OCI-LY3 (cell line): ENCODE measurements at regions not wholly inside any gene's neighbourhood (a gene's known extent, or its start where the extent isn't known, plus 50 kb on each side); places are given as distances from the start of the nearest gene placed in this dataset.

Source experiments
- H2AFZ ChIP-seq: fragments of 200-600, 300-600 bp; shearing (Covaris generic); 2 replicates; pipeline ENCODE4 v1.6.0; 2014; ENCODE audit warnings: antibody characterized with exemption, low read depth, low read length
- H3K27ac ChIP-seq: fragments of 200-600, 300-600 bp; sonication (generic); 2 replicates; pipeline ENCODE4 v1.5.1; 2014; ENCODE audit warnings: mild to moderate bottlenecking, low read length, moderate library complexity, mixed read lengths
- H3K27me3 ChIP-seq: fragments of 200-600, 300-600 bp; sonication (generic); 2 replicates; pipeline ENCODE4 v1.6.1; 2014; ENCODE audit warnings: low read depth, low read length, mixed read lengths
- H3K36me3 ChIP-seq: fragments of 200-600, 300-600 bp; sonication (generic); replicated peaks from 2 replicates; pipeline ENCODE3; 2014; ENCODE audit warnings: low read depth, low read length, mixed read lengths
- H3K4me1 ChIP-seq: fragments of 300-600, 200-600 bp; sonication (generic); 2 replicates; pipeline ENCODE4 v1.6.1; 2014; ENCODE audit warnings: low read length, mixed read lengths
- H3K4me2 ChIP-seq: fragments of 200-600, 300-600 bp; sonication (generic); 2 replicates; pipeline ENCODE4 v1.6.1; 2014; ENCODE audit warnings: low read length, mixed read lengths
- H3K4me3 ChIP-seq: fragments of 300-600, 200-600 bp; sonication (generic); 2 replicates; pipeline ENCODE4 v1.5.1; 2014; ENCODE audit warnings: antibody characterized with exemption, mild to moderate bottlenecking, low read length, moderate library complexity
- H3K79me2 ChIP-seq: fragments of 300-600, 200-600 bp; shearing (Covaris generic); 2 replicates; pipeline ENCODE4 v1.6.1; 2014; ENCODE audit warnings: mild to moderate bottlenecking, low read length, mixed read lengths
- H3K9ac ChIP-seq: fragments of 300-600, 200-600 bp; shearing (Covaris generic); 2 replicates; pipeline ENCODE4 v1.6.0; 2014; ENCODE audit warnings: mild to moderate bottlenecking, low read length, moderate library complexity
- H3K9me3 ChIP-seq: fragments of 200-600, 300-600 bp; shearing (Covaris generic); 2 replicates; pipeline ENCODE4 v1.6.1; 2014; ENCODE audit warnings: low read length, mixed read lengths; ENCODE audit not compliant: insufficient read depth
- H4K20me1 ChIP-seq: fragments of 200-600, 300-600 bp; sonication (generic); 2 replicates; pipeline ENCODE4 v1.6.1; 2016; ENCODE audit warnings: low read length, mixed read lengths; ENCODE audit not compliant: insufficient read depth
- EZH2phosphoT487 ChIP-seq: fragments of 200-600 bp; shearing (Covaris generic); IDR thresholded peaks from 2 replicates; pipeline ENCODE4 v1.6.1; 2018; ENCODE audit warnings: antibody characterized with exemption, mixed run types, low read depth
- TF ChIP-seq, protein P1 (sequence below): fragments of 200-600, 300-600 bp; sonication (generic); IDR thresholded peaks from 2 replicates; pipeline ENCODE4 v1.5.1; 2014; ENCODE audit warnings: antibody characterized with exemption, low read length, low read depth

DNA sequence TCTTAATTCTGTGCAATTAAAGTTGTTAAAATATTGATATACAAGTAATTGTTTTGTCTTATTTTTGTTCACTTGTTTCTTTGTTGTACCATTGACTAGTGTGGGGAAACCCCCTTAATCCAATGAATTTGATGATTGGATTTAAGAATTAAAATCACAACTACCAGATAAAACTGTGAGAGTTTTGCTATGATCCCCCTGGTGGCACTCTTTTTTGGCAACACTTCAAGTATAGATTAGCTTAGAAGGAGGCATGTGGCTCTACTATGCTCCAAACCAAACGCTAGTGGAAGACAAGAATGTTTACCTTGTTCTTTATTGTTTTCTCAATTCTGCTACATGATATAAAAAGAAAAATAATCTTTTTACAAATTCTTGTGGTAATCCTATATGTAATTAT lies 477.8 kb upstream of the ETAA1 start:
- Histone ChIP-seq H3K27me3 (no peaks in the 10 kb centered on the region), H3K9me3 (no peaks in the 10 kb centered on the region), H3K4me1 (peaks cover 3% of the 10 kb centered on the region; the same call in 1 of the 2 replicates), H3K27ac (no peak overlapping the region), H3K9ac (no peak overlapping the region), H3K4me2 (no peak overlapping the region), H2AFZ (no peak overlapping the region), H3K4me3 (no peak overlapping the region), H3K36me3 (no peaks in the 10 kb centered on the region), H3K79me2 (no peaks in the 10 kb centered on the region), H4K20me1 (no peaks in the 10 kb centered on the region)
- TF ChIP-seq, protein P1, sequence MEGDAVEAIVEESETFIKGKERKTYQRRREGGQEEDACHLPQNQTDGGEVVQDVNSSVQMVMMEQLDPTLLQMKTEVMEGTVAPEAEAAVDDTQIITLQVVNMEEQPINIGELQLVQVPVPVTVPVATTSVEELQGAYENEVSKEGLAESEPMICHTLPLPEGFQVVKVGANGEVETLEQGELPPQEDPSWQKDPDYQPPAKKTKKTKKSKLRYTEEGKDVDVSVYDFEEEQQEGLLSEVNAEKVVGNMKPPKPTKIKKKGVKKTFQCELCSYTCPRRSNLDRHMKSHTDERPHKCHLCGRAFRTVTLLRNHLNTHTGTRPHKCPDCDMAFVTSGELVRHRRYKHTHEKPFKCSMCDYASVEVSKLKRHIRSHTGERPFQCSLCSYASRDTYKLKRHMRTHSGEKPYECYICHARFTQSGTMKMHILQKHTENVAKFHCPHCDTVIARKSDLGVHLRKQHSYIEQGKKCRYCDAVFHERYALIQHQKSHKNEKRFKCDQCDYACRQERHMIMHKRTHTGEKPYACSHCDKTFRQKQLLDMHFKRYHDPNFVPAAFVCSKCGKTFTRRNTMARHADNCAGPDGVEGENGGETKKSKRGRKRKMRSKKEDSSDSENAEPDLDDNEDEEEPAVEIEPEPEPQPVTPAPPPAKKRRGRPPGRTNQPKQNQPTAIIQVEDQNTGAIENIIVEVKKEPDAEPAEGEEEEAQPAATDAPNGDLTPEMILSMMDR = no peak
- no peak for TF ChIP-seq EZH2phosphoT487

DNA sequence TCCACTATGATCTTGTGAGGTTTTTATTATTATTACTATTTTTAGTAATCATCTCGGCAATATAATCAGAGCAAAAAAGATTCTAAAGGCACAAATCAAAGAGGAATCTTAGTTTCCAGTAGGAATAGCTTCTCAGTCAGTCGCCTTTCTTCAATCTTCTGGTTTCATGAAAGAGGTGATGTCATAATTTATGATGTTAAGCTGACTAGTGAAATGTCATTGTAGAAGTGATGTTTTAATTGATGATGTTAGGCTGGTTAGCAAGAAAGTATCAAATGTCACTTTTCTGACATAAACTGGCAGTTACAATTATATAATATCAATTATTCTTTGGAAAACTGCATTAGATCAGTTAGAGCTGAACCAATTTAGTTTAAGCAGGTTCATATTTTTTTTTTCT lies 476.7 kb upstream of the ETAA1 start:
- H3K9ac ChIP-seq = no peak overlapping the region
- H3K4me2 ChIP-seq = no peak overlapping the region
- no peaks in the 10 kb centered on the region for H3K9me3 ChIP-seq
- no peaks in the 10 kb centered on the region for H3K79me2 ChIP-seq
- H3K36me3 ChIP-seq = no peaks in the 10 kb centered on the region
- H2AFZ ChIP-seq = no peak overlapping the region
- no peaks in the 10 kb centered on the region for H3K27me3 ChIP-seq
- no peak overlapping the region for H3K27ac ChIP-seq
- no peaks in the 10 kb centered on the region for H4K20me1 ChIP-seq
- H3K4me1 ChIP-seq = peaks cover 3% of the 10 kb centered on the region; the same call in 1 of the 2 replicates
- TF ChIP-seq EZH2phosphoT487 = no peak
- TF ChIP-seq, protein P1 = no peak
- no peak overlapping the region for H3K4me3 ChIP-seq

DNA sequence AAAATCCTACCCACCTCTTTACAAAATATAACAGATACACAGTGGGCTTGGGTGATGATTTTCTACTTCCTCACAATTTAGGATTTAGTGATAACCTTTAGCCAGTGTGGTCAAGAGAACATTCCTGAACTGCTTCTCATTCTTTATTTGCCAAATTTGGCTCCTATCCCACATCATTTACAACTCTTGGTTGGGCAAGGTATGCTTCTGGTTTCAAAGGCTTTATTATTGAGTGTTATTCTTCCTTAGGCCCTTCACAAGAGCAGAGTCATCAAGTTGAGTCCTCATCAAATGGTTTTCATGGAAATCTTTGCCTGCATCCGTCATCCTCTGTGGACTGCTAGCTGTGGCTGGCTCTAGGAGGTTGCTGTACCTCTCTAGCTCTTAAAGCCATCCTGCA lies 472.0 kb upstream of the ETAA1 start:
- Histone ChIP-seq H3K79me2 (no peaks in the 10 kb centered on the region), H3K4me1 (no peaks in the 10 kb centered on the region), H3K27ac (no peak overlapping the region), H2AFZ (no peak overlapping the region), H3K4me3 (no peak overlapping the region), H3K9ac (no peak overlapping the region), H4K20me1 (no peaks in the 10 kb centered on the region), H3K27me3 (no peaks in the 10 kb centered on the region), H3K9me3 (no peaks in the 10 kb centered on the region), H3K36me3 (no peaks in the 10 kb centered on the region), H3K4me2 (no peak overlapping the region)
- TF ChIP-seq, protein P1 = no peak
- no peak for TF ChIP-seq EZH2phosphoT487

GRCh38 chr2:66926594-66927112 lies 470.5 kb upstream of the ETAA1 start:
- Histone ChIP-seq H3K4me1 (peaks cover 7% of the 10 kb centered on the region; the same call in 1 of the 2 replicates), H4K20me1 (no peaks in the 10 kb centered on the region), H3K79me2 (no peaks in the 10 kb centered on the region), H3K4me3 (no peak overlapping the region), H2AFZ (no peak overlapping the region), H3K9ac (no peak overlapping the region), H3K27ac (no peak overlapping the region), H3K9me3 (no peaks in the 10 kb centered on the region), H3K4me2 (no peak overlapping the region), H3K36me3 (no peaks in the 10 kb centered on the region), H3K27me3 (no peaks in the 10 kb centered on the region)
- no peak for TF ChIP-seq EZH2phosphoT487
- TF ChIP-seq, protein P1 = no peak
